ENCODE measurements at regions not wholly inside any gene's neighbourhood (a gene's known extent, or its start where the extent isn't known, plus 50 kb on each side); places are given as distances from the start of the nearest gene placed in this dataset.

DNA sequence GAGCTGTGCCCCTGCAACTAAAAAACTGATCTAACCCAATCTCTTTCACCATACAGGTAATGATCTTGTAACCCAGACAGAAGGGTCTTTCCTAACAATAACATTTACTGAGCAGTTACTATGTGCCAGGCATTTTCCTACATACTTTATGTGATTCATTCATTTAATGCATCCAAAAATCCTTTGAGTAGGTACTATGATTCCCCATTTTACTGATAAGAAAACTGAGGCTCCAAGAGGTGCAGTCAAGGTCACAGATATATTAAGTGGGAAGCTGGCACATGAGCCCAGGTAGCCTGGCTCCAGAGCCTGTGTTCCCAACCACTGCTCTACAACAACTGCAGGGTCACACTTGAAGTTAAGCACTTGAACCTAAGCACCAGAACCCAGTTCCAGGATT lies 87.6 kb downstream of the NCR2 start:
- TF ChIP-seq CTCF (IDR thresholded peaks at IDR 0.05; ENCODE audit: low read depth, low read length, poor library complexity, severe bottlenecking) (no peak), EZH2phosphoT487 (IDR thresholded peaks at IDR 0.05; ENCODE audit: borderline replicate concordance, low read length) (no peak)

Measured in DOHH2 (cell line).